GM20431 (cell line): ENCODE measurements at regions not wholly inside any gene's neighbourhood (a gene's known extent, or its start where the extent isn't known, plus 50 kb on each side); places are given as distances from the start of the nearest gene placed in this dataset.

ENCODE experiments used
- in situ Hi-C: fragments of 300-500 bp; cut with MseI, MboI; formaldehyde crosslinking; loops from one replicate; pipeline ENCODE4 v1.15.0; 2020; ENCODE audit warnings: low sequenced_read_pairs; ENCODE audit not compliant: unreplicated experiment

DNA sequence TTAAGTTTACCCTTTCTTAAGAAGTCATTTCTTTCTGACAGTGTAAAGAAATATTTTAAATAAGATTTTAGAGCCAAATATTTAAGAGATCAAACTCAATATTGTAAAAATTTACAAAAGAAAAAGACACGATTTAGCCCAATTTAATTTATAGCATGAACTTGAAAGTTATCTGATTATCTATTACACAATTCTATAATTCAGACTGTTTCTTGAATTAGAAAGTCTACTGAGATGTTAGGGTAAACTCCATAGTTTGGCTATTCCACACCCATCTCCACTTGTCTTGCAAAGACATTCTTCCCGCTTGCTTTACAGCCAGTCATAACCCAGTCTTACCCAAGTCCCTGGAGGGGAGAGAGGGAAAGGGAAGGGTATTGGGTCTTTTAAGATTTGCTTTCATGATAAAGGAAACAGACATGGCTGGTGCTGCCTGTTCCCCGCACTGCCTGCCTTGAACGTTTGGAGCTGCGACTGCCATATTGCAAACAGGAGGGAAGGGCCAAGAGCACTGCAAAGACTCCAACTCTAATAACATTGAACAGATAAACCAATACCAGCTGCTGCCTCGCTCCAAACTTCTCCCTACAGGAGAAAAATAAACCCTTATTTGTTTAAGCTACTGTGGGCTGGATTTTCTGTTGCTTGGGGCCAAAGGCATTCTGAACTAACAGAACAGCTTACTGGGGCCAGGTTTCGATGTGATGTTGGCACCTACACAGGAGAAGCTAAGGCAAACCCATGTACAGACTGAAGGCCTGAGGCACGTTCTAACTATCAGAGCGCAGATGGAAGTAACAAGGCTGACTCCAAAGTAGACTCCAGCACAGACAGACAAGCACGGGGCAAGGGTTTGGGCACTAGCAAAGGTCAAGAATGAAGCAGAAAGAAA, 552.3 kb upstream of the JARID2 start:
- in situ Hi-C loops, result no loop called here

DNA sequence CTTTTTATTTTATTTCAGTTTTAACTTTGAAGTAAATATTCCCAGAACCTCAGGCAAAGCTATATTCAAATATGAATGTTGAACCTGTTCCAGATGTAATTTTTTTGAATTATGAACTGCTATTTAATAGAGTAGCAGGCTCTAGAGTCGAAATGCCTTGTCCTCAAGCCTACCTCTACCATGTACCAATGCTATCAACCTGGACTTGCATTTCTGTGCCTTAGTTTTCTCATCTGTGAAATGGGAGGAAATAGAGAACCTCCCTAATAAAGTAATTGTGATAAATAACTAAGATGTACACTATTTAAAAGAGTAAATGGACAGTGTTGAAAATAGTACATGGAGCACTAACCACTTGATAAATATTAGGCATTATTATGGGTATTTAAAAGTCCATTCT, 551.6 kb upstream of the JARID2 start:
- in situ Hi-C loops, result no loop called here

DNA sequence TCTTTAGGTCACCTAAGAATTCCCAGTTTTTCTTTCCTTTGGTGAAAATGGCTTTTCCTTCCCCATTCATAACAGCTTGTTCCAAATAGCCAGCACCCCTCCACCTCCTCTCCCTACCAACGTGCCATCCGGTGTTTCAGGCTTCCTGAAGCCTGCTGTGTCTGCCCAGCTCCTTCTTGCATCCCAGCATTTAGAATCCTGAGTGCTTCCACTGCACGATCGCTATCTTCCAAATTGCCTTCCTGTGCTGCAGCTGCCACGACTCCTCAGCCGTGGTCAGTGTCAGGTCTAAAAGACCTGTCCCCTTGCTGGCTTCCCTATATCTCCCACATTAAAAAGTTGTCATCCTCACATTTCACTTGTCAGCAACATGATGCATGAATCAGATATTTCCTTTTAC, 550.3 kb upstream of the JARID2 start:
- in situ Hi-C loops, result no loop called here

DNA sequence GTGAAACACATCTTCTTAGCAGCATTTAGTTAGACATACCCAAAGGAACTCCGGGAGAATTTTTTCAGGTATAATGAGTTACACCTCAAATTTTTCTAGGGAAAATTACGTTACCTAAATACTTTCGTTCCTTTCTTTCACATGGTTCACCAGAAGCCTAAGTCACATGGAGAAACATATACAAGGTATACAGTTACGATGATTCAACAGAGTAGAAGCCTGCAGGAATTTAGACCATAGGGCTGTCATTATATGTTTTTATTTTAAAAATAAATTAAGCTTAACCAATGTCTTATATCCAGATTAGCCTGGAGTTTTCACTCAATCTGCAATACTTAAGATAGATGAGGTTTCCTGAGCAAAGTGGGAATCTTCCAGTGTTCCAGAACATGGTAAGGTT, 549.5 kb upstream of the JARID2 start:
- in situ Hi-C loops, result no loop called here

DNA sequence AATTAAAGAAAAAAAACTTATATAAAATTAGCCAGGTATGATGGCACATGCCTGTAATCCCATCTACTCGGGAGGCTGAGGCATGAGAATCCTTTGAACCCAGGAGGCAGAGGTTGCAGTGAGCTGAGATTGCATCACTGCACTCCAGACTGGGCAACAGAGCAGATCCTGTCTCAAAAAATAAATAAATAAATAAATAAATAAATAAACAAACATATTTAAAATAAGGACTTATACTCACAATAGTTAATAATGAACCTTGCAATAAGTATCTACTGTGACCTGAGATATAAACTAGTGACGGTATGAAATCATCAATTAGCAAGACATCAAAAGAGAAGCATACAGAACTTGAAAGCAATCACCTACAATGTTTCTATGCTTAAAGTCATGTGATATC, 548.4 kb upstream of the JARID2 start:
- in situ Hi-C loops, result no loop called here

DNA sequence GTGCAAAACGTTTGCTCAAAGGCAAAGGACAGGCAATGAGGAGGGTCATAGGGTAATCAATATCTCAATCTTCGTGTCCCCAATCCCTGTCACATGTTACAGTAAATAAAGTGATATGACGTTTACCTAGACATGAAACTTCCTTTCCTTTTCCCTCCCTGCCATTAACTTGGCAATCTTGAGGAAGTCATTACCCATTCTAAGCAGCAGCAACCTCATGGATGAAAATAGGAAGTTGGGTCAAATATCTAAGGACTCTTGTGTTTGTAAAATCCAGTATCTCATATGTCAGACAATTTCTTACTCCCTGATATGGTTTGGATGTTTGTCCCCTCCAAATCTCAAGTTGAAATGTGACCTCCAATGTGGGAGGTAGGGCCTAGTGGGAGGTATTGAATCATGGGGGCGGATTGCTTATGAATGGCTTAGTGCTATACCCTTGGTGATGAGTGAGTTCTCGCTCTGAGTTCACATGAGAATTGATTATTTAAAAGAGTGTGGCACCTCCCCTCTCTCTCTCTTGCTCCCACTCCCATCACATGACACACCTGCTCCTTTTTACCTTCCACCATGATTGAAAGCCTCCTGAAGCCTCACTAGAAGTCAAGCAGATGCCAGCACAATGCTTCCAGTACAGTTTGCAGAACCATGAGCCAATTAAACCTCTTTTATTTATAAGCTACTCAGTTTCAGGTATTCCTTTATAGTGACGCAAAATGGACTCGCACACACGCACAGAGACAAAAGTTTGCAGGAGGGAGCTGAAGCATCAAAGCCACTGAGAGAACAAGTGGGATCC, 545.9 kb upstream of the JARID2 start:
- in situ Hi-C loops, result no loop called here

DNA sequence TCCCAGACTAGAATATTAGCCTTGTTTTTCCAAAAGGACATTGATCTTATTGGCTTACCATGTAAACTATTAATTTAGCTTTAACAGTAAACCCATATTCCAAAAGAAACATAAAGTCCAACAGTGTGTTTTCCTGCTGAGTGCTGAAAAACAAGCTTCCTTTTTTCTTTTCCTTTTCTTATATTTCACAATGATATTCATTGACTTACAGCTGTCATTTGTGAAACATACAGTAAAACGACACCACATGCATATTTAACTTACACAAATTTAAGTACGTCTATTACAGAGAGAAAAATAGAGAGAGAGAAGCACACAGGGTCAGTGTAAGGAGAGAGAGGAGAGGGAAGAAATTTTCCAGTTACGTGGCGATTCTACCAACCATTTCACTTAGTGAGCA, 543.9 kb upstream of the JARID2 start:
- in situ Hi-C loops, result no loop called here

DNA sequence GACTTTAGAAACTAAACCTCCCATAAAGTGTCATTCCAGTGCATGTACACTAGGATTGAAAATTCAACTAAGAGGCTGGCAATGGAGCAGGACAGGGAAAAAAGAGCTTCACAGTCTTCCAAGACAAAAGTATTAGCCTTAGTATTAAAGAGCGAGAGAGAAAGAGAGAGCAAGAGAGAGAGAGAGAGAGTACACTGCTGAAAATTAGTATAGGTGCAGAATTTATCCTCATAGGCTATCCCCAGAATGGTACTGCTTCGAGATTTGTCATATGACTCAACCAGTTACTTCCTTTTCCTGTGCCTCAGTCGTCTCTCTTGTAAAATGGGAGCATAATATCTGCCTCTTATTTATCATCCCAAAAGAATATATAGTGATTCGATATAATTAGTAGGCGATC, 543.2 kb upstream of the JARID2 start:
- in situ Hi-C loops, result no loop called here

DNA sequence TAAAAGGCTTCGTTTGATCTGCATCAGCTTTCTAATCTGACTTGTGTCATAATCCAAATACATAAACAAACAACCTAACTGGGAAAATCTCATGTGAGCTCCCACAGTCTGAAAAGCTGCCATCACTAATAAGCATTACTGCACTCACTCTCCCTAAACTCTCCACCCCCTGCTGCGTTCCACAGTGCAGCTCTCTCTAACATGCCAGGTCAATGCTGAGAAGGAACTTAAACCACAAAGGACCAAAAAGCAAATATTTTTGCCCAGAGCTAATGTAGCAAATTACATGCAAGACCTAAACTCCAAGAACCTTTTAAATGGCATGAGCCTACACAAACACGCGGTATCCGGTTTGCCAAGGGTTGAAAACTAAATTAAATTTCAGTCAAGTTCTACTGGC, 542.3 kb upstream of the JARID2 start:
- in situ Hi-C loops, result no loop called here

DNA sequence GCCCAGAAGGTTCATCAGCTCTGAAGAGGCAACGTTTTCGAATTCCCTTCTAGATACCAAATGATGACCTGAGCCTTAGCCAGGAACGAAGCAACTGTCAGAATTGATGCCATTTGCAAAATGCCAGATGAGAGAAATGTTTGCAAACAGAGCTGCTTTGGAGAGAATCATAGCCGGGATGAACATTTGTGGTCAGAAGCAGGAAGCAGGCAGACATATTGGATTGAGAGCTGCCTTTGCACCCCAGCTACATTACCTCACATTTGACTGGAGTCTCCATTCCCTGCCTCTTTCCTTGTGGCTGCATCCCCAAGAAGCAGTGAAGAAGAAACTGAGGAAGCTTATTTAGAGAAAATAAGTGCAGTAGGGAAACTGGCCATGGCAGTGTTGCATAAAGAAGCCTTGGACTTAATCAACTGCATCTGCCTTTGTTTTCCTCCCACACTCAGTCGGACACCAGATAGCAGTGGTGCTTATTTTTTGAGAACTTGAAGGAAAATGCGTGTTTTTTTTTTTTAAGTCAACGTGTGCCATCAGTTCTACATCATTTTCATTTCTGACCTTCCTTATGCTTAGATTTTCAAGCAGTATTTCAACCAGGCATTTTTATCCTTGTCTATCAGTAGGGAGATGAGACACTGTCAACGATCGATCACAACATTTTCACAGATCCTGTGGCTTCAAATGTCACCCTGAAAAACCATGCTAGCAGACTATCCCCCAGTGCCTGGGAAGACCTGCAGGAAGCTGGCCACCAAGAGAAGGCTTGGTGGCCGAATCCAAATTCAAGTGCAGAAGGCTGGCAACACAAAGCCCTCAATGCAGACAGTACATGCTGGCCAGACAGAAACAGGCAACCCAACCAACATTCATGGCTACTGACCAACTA, 541.2 kb upstream of the JARID2 start:
- in situ Hi-C loops, result no loop called here

DNA sequence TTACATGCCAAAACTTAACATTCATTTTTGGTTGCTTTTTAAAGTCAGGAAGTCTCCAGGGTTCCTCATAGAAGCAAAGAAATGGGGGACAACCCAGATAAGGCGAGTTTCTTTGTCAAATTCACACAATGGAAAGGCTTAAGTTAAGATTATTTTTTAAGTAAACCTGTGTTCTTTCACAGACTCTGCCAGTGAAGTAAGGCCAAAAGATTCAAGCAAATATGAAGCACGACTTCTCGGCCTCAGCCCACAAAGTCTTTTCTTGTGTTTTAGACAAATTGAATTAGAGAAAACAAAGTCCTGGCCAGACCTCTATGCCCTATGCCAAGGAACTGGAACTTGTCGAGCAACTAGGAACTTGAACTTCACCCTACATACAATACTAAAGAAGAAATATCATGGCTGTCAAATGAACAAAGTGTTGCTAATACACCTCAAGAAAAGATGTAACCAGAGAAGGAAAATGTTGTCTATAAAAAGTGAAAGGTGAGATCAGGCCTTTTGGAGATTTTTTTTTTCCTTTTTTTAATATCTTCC, 540.0 kb upstream of the JARID2 start:
- in situ Hi-C loops, result no loop called here

DNA sequence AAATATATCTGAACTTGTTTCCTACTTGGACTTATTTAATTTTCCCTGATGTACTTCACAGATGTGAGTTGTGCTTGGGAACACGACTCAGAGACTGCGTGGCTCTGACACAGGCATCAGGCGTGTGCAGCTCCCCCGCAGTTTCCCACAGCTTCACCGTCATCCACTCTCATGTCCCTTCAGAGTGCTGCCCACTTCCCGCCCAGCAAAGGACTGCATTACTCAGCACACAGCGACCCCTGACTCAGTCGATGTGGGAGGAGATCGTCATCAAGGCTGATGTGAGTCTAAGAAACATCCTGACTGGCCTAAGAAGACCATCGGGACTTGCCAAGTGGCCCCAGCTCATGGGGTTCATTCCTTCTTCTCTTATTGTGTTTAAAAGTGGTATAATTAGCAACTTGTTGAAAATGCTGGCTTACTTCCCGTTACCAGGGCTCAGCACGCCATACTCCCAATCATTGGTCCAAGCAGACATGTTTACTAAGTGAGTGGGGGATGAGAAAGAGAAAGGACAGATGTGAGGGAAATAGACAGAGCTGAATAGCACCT, 539.4 kb upstream of the JARID2 start:
- in situ Hi-C loops, result no loop called here

DNA sequence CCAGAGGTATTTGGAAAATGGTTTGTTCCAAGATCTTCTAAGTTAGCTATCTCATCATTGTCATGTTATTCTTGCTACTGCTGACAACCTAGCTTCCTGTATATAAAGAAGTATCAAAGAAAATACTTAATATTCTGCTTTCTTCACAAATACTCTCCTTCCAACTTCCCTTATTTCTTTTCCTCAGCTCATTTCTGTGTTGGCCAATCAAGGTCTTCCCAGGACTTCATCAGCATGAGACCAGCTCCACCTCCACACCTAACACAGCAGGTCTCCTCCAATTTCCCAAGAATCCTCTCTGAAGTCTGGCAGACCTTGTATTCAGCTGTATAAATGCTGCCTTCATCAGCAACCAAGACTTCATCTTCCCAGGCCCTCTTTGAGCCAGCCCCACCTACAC, 538.6 kb upstream of the JARID2 start:
- in situ Hi-C loops, result no loop called here

DNA sequence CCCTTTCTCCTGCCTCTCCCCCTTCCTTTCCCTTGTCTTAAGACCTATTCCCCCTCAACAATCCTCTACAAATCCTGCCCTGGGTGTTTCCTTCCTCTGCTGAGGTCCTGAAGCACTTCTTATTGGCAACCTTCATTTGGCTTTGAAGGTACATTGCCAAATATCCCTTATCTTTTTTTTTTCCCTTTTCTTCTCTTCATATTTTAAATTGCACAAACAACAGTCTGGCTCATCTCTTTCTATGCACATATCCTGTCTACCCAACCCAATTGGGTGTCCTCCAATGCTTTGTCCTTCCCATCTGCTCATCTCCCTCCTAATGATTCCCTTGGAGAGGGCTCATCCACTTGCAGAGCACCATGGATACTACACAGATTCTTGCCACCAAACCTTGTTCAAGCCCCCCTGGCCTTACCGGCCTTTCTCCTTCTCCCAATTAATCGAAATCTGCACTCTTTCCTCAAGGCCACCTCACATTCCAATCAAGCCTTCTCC, 537.9 kb upstream of the JARID2 start:
- in situ Hi-C loops, result no loop called here

DNA sequence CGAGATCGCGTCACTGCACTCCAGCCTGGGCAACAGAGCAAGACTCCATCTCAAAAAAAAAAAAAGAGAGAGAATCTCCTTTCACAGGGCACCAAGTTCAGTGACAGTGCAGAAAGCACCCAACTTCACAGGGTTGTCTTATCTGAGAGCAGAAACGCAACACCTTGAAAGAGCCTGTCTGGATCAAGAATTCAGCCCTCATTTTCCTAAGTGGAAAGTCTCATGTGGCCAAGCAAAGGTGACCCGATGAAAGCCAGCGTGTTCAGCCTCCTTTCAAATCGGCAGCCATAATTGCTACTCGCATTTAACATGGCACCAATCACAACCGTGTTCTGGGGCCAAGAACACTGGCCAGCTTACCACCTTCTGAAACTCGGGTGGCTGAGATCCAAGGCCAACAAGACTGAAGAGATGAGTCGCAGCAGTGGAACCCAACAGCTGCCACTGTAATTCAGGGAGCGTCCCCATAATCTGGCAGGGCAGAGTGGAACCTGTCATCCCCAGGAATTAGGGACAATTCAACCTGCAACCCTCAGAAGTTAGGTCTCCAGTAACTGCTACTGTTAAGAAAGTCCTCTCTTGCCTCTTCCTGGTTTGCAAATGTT, 536.7 kb upstream of the JARID2 start:
- in situ Hi-C loops, result no loop called here

DNA sequence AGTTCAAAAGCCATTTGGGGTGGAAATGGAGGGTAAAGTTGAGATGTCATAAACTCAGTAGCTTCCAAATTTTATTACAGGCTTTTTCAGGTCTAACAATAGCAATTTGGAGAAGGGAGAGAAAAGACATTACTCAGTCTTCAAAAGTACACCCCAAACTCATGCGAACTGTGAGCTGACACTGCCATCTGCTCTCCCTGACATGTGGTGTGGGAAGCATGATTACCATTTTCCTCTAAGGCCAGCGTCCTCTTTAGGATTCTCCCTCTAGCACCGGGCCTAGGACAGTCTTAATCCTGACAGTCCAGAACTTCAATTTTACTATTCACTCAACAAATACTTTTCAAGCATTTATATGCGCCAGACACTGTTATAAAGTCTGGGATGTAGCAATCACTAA, 536.0 kb upstream of the JARID2 start:
- in situ Hi-C loops, result no loop called here

DNA sequence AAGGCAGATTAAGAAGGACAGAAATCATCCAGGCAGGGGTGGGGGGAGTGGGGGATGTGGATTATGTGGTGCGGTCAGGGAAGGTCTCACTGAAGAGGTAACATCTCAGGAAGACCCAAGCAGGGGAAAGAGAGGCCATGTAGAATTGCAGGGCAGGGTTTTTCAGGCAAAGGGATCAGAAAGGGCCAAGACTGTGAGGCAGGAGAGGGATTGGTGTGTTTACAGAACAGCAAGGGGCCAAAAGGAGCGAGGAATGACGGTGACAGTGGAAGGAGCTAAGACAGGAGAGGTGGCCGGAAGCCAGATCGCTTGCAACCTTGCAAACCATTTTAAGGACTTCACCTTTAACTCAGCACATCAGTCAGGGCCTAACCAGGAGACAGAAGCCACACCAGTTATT, 535.4 kb upstream of the JARID2 start:
- in situ Hi-C loops, result no loop called here

DNA sequence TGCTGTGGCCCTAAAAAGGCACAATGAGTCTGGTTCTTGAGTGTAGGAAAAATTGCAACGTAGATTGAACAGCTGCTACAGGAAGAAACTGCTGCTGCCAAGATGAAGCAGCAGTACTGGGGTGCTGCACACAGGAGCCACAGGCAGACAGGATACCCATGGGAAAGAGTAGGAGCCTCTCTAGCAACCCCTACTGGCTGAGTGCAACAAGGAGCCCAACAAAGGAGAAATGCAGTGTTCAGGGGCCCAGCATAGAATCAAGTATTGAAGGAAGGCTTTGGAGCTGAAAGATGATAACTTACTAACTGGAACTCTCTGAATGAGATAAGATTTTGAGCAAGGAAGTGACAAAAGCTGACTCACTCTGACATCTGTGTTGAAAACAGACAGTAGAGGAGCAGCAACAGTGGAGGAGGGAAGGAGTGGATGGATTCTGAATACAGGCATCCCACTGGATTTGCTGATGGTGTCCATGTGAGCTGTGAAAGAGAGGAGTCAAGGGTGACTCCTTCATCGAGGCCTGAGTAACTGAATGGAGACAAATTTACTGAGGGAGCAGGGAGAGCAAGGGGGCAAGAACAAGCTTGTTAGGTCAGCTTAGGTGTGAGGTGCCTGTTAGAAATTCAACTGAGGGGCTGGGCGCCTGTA, 534.7 kb upstream of the JARID2 start:
- in situ Hi-C loops, result no loop called here
